Ishikawa (cell line): ENCODE measurements at regions not wholly inside any gene's neighbourhood (a gene's known extent, or its start where the extent isn't known, plus 50 kb on each side); places are given as distances from the start of the nearest gene placed in this dataset.

ENCODE experiments used
- CEBPB ChIP-seq: IDR thresholded peaks from 2 replicates; pipeline ENCODE4 v1.6.1; 2012
- CREB1 ChIP-seq: IDR thresholded peaks from 2 replicates; pipeline ENCODE4 v1.6.1; 2012; ENCODE audit warnings: low read depth
- EGR1 ChIP-seq: IDR thresholded peaks from 2 replicates; pipeline ENCODE4 v1.6.1; 2012
- EP300 ChIP-seq: IDR thresholded peaks from 2 replicates; pipeline ENCODE4 v1.6.1; 2012; ENCODE audit warnings: borderline replicate concordance
- FOXM1 ChIP-seq: IDR thresholded peaks from 2 replicates; pipeline ENCODE4 v1.6.1; 2012; ENCODE audit warnings: low read depth, borderline replicate concordance
- NFIC ChIP-seq: IDR thresholded peaks from 2 replicates; pipeline ENCODE4 v1.6.1; 2012
- RAD21 ChIP-seq: IDR thresholded peaks from 2 replicates; pipeline ENCODE4 v1.6.1; 2012; ENCODE audit warnings: low read depth
- TAF1 ChIP-seq: IDR thresholded peaks from 2 replicates; pipeline ENCODE4 v1.6.1; 2012; ENCODE audit warnings: low read depth, mild to moderate bottlenecking
- TCF12 ChIP-seq: IDR thresholded peaks from 2 replicates; pipeline ENCODE4 v1.6.1; 2012; ENCODE audit warnings: low read depth
- TEAD4 ChIP-seq: IDR thresholded peaks from 2 replicates; pipeline ENCODE4 v1.6.1; 2012
- YY1 ChIP-seq: IDR thresholded peaks from 2 replicates; pipeline ENCODE4 v1.6.1; 2012; ENCODE audit warnings: low read depth
- ZBTB7A ChIP-seq: IDR thresholded peaks from 2 replicates; pipeline ENCODE4 v1.6.1; 2012; ENCODE audit warnings: low read depth
- TF ChIP-seq, protein P1 (sequence below): IDR thresholded peaks from 2 replicates; pipeline ENCODE4 v1.6.1; 2012
- TF ChIP-seq, protein P2 (sequence below): IDR thresholded peaks from 2 replicates; pipeline ENCODE4 v1.6.1; 2012; ENCODE audit warnings: low read depth, mild to moderate bottlenecking
- TF ChIP-seq, protein P3 (sequence below): IDR thresholded peaks from 2 replicates; pipeline ENCODE4 v1.6.1; 2012

DNA sequence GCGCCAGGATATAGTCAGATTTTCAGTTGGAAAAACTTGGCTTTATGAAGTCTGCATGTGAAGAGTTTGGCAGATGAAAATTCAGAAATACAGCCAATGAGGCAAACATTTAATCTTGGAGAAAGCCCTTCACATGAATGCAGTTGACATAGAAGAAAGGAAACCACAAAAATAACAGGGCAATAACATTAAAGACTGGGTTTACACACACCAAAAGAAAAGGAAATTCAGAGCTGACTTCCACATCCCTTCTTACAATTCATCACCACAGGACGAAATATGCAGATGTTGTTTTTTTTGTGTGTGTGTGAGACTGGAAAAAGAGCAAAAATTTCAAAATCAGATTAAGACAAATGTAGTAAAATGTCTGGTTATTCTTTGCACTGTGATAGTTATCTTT lies 69.8 kb upstream of the HEY2 start:
- TF ChIP-seq EGR1 (no peak), TEAD4 (no peak), CREB1 (no peak), TAF1 (no peak), RAD21 (no peak), FOXM1 (no peak), NFIC (no peak), TCF12 (no peak), YY1 (no peak), EP300 (no peak)
- TF ChIP-seq, protein P1, sequence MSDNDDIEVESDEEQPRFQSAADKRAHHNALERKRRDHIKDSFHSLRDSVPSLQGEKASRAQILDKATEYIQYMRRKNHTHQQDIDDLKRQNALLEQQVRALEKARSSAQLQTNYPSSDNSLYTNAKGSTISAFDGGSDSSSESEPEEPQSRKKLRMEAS, result no peak
- TF ChIP-seq, protein P2, sequence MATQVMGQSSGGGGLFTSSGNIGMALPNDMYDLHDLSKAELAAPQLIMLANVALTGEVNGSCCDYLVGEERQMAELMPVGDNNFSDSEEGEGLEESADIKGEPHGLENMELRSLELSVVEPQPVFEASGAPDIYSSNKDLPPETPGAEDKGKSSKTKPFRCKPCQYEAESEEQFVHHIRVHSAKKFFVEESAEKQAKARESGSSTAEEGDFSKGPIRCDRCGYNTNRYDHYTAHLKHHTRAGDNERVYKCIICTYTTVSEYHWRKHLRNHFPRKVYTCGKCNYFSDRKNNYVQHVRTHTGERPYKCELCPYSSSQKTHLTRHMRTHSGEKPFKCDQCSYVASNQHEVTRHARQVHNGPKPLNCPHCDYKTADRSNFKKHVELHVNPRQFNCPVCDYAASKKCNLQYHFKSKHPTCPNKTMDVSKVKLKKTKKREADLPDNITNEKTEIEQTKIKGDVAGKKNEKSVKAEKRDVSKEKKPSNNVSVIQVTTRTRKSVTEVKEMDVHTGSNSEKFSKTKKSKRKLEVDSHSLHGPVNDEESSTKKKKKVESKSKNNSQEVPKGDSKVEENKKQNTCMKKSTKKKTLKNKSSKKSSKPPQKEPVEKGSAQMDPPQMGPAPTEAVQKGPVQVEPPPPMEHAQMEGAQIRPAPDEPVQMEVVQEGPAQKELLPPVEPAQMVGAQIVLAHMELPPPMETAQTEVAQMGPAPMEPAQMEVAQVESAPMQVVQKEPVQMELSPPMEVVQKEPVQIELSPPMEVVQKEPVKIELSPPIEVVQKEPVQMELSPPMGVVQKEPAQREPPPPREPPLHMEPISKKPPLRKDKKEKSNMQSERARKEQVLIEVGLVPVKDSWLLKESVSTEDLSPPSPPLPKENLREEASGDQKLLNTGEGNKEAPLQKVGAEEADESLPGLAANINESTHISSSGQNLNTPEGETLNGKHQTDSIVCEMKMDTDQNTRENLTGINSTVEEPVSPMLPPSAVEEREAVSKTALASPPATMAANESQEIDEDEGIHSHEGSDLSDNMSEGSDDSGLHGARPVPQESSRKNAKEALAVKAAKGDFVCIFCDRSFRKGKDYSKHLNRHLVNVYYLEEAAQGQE, result no peak
- TF ChIP-seq, protein P3, sequence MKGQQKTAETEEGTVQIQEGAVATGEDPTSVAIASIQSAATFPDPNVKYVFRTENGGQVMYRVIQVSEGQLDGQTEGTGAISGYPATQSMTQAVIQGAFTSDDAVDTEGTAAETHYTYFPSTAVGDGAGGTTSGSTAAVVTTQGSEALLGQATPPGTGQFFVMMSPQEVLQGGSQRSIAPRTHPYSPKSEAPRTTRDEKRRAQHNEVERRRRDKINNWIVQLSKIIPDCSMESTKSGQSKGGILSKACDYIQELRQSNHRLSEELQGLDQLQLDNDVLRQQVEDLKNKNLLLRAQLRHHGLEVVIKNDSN, result no peak

DNA sequence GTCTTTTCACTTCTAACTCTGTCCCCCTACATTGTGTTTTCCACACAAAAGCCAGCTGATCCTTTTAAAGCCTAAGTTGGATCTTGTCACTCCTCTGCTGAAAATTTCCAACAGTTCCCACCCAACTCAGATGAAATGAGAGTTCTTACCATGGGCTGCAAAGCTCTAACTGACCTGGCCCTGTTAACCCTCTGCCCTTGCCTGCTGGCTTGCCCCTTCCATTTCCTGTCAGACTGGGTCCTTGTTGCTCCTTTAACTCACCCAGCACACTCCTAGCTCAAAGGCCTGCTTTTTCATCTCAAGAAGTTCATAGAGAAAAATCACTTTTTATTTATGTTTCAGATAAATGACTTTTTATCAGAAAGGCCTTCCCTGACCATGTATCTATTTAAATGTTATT lies 66.5 kb upstream of the HEY2 start:
- TF ChIP-seq TEAD4, result no peak
- TF ChIP-seq NFIC, result no peak
- TF ChIP-seq, protein P3, result no peak
- TF ChIP-seq CREB1, result no peak
- no peak for TF ChIP-seq CEBPB
- no peak for TF ChIP-seq EP300
- TF ChIP-seq EGR1, result no peak

DNA sequence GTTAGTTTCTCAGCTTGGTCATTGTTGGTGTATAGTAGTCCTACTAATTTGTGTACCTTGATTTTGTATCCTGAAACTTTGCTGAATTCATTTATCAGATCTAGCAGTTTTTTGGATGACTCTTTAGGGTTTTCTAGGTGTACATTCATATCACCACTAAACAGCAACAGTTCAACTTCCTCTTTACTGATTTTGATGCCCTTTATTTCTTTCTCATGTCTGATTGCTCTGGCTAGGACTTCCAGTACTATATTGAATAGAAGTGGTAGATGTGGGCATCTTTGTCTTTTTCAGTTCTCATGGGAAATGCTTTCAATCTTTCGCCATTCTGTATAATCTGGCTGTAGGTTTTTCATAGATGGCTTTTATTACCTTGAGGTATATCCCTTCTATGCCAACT lies 61.3 kb upstream of the HEY2 start:
- no peak for TF ChIP-seq TAF1
- no peak for TF ChIP-seq CEBPB

DNA sequence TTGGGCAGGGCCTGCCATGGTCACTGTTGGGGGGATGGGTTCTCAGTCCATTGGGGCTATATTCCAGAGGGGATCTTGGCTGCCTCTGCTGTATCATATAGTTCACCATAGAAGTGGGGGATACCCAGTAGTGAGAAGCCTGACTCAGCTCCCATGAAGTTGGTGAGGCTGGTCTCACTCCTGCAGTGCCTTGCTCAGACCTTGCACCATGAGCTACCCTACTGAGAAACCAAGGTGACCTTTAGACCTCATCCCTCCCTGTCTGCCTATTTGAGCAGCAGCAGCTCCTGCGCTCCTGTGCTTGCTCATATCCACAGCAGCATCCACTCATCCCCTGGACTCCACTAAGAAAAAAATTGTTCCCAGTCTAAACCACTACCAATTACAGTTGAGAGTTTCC lies 56.0 kb upstream of the HEY2 start:
- TF ChIP-seq TEAD4 (no peak), RAD21 (no peak), CEBPB (no peak), FOXM1 (no peak), EGR1 (no peak), TCF12 (no peak), EP300 (no peak), YY1 (no peak), CREB1 (no peak), ZBTB7A (no peak), NFIC (no peak), TAF1 (no peak)
- TF ChIP-seq, protein P3, result no peak
- TF ChIP-seq, protein P2, result no peak
- TF ChIP-seq, protein P1, result no peak

DNA sequence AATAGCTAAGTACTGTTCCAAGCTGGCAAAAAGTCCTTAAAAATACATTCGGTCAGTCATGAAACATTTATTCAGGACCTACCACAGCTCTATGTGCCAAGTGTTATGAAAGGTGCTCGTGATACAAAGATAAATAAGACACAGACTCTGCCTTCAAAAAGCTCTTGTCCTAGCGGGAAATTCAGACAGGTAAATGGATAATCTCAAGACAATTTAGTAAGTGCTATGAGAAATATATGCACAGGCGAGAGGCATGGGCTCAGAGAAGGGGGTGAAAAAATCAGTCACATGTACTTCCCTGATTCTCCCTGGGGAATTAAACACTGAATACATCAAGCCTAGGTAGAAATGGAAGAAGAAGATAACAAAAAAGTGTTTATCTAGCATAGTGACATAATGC lies 49.8 kb upstream of the HEY2 start:
- TF ChIP-seq CEBPB (no peak), RAD21 (no peak), YY1 (no peak), FOXM1 (no peak)
- TF ChIP-seq, protein P1, result no peak
